Suprapubic skin (tissue), 4 donors: ENCODE measurements at regions not wholly inside any gene's neighbourhood (a gene's known extent, or its start where the extent isn't known, plus 50 kb on each side); places are given as distances from the start of the nearest gene placed in this dataset.

Experiments
- DNase-seq, 2 donors: peaks; one replicate each; pipeline ENCODE4 v3.0.0-alpha.2; 2019; ENCODE audit warnings: low spot score in 2 of 2
- H3K27ac ChIP-seq: fragments of 200-600 bp; sonication (generic); one replicate; pipeline ENCODE4 v1.5.1; 2019
- H3K27me3 ChIP-seq: fragments of 200-600 bp; sonication (generic); one replicate; pipeline ENCODE4 v1.5.1; 2019
- H3K36me3 ChIP-seq: fragments of 200-600 bp; sonication (generic); one replicate; pipeline ENCODE4 v1.5.1; 2019
- H3K4me1 ChIP-seq: fragments of 200-600 bp; sonication (generic); one replicate; pipeline ENCODE4 v1.5.1; 2019
- H3K4me3 ChIP-seq: fragments of 200-600 bp; sonication (generic); one replicate; pipeline ENCODE4 v1.5.1; 2019; ENCODE audit warnings: mild to moderate bottlenecking
- H3K9me3 ChIP-seq: fragments of 200-600 bp; sonication (generic); one replicate; pipeline ENCODE4 v1.5.1; 2019
- CTCF ChIP-seq, 2 donors: fragments of 200-600 bp in 1 of 2; fragments of 450-650 bp in 1 of 2; sonication (generic) in 1 of 2; IDR thresholded peaks; one replicate each; pipeline ENCODE4 v1.5.1; 2016 to 2019; ENCODE audit warnings: antibody characterized with exemption in 2 of 2, mild to moderate bottlenecking in 1 of 2, moderate library complexity in 1 of 2
- EP300 ChIP-seq: sonication (generic); formaldehyde crosslinking; IDR thresholded peaks from one replicate; pipeline ENCODE4 v1.6.1; 2017; ENCODE audit warnings: antibody characterized with exemption
- POLR2A ChIP-seq, 2 donors: fragments of 450-650 bp; IDR thresholded peaks; one replicate each; pipeline ENCODE4 v1.6.1; 2017; ENCODE audit warnings: antibody characterized with exemption in 2 of 2, mild to moderate bottlenecking in 2 of 2, moderate library complexity in 2 of 2
- POLR2AphosphoS5 ChIP-seq, 3 donors: sonication (generic); formaldehyde crosslinking; IDR thresholded peaks; one replicate each; pipeline ENCODE4 v1.6.1; 2017; ENCODE audit warnings: antibody characterized with exemption in 3 of 3
- WGBS: methylation state at CpG from one replicate; pipeline ENCODE4 v1.1.5; 2018; 5-methylcytosine and 5-hydroxymethylcytosine counted together

- no peak for DNase-seq
- no peaks in the 10 kb centered on the region for H3K27me3 ChIP-seq
- no peak overlapping the region for H3K4me3 ChIP-seq
- TF ChIP-seq POLR2A (IDR thresholded peaks at IDR 0.05) (no peak), POLR2AphosphoS5 (IDR thresholded peaks at IDR 0.05) (no peak), EP300 (no peak), CTCF (IDR thresholded peaks at IDR 0.05) (no peak)
- 84% methylated on average over 3 of the region's 3 CpGs for whole genome bisulfite sequencing
- no peaks in the 10 kb centered on the region for H3K9me3 ChIP-seq
- H3K4me1 ChIP-seq, result no peaks in the 10 kb centered on the region
- no peak overlapping the region for H3K27ac ChIP-seq
- H3K36me3 ChIP-seq, result no peaks in the 10 kb centered on the region
Observed at GRCh38 chr2:21804151-21804550, 680.4 kb downstream of the TDRD15 start.

- H3K4me3 ChIP-seq, result no peak overlapping the region
- H3K4me1 ChIP-seq, result no peaks in the 10 kb centered on the region
- no peaks in the 10 kb centered on the region for H3K36me3 ChIP-seq
- no peak overlapping the region for H3K27ac ChIP-seq
- WGBS, result 83% methylated on average over 2 of the region's 2 CpGs
- DNase-seq, result no peak
- TF ChIP-seq POLR2A (IDR thresholded peaks at IDR 0.05) (no peak), EP300 (no peak), CTCF (IDR thresholded peaks at IDR 0.05) (no peak), POLR2AphosphoS5 (IDR thresholded peaks at IDR 0.05) (no peak)
- H3K9me3 ChIP-seq, result no peaks in the 10 kb centered on the region
- no peaks in the 10 kb centered on the region for H3K27me3 ChIP-seq
Observed at GRCh38 chr2:21811541-21811940, 687.8 kb downstream of the TDRD15 start.

GRCh38 chr2:21812766-21813165 is 689.0 kb downstream of the TDRD15 start:
- H3K27ac ChIP-seq, result no peak overlapping the region
- DNase-seq, result no peak
- no peak overlapping the region for H3K4me3 ChIP-seq
- TF ChIP-seq POLR2A (IDR thresholded peaks at IDR 0.05), result no peak
- TF ChIP-seq EP300, result no peak
- TF ChIP-seq POLR2AphosphoS5 (IDR thresholded peaks at IDR 0.05), result no peak
- no peak for TF ChIP-seq CTCF (IDR thresholded peaks at IDR 0.05)
- H3K27me3 ChIP-seq, result no peaks in the 10 kb centered on the region
- 86% methylated on average over 1 of the region's 1 CpG for WGBS
- no peaks in the 10 kb centered on the region for H3K9me3 ChIP-seq
- H3K36me3 ChIP-seq, result no peaks in the 10 kb centered on the region
- no peaks in the 10 kb centered on the region for H3K4me1 ChIP-seq

- Histone ChIP-seq H3K27ac (no peak overlapping the region), H3K27me3 (no peaks in the 10 kb centered on the region), H3K4me1 (no peaks in the 10 kb centered on the region), H3K4me3 (no peak overlapping the region), H3K9me3 (no peaks in the 10 kb centered on the region), H3K36me3 (no peaks in the 10 kb centered on the region)
- no peak for DNase-seq
- 76% methylated on average over 4 of the region's 4 CpGs for WGBS
- no peak for TF ChIP-seq EP300
- no peak for TF ChIP-seq CTCF (IDR thresholded peaks at IDR 0.05)
Observed at GRCh38 chr2:21814588-21815149, 690.9 kb downstream of the TDRD15 start.

- TF ChIP-seq POLR2A (IDR thresholded peaks at IDR 0.05) (no peak), POLR2AphosphoS5 (IDR thresholded peaks at IDR 0.05) (no peak), CTCF (IDR thresholded peaks at IDR 0.05) (no peak), EP300 (no peak)
- Histone ChIP-seq H3K36me3 (no peaks in the 10 kb centered on the region), H3K4me1 (no peaks in the 10 kb centered on the region), H3K27ac (no peak overlapping the region), H3K4me3 (no peak overlapping the region), H3K27me3 (no peaks in the 10 kb centered on the region), H3K9me3 (no peaks in the 10 kb centered on the region)
- no peak for DNase-seq
- 84% methylated on average over 7 of the region's 7 CpGs for WGBS
Observed at GRCh38 chr2:21818212-21818795, 694.5 kb downstream of the TDRD15 start.
